Smooth muscle cell (in vitro differentiated cells): ENCODE measurements at regions not wholly inside any gene's neighbourhood (a gene's known extent, or its start where the extent isn't known, plus 50 kb on each side); places are given as distances from the start of the nearest gene placed in this dataset.
"Not testable (repeated sequence)": the region's sequence is repeated elsewhere in the genome, so short reads cannot be mapped to it uniquely, and the experiment has no call there.

ENCODE experiments used
- DNase-seq: peaks from one replicate; lab custom pipeline; 2025; ENCODE audit not compliant: unreplicated experiment; lab: John Stamatoyannopoulos, UW
- H2AFZ ChIP-seq: fragments of 200-600 bp; sonication (generic); 2 replicates; pipeline ENCODE4 v1.6.0; 2016; ENCODE audit warnings: antibody characterized with exemption, low read depth, mild to moderate bottlenecking
- H3F3A ChIP-seq: fragments of 200-600 bp; sonication (generic); 2 replicates; pipeline ENCODE4 v1.6.0; 2017; ENCODE audit warnings: antibody characterized with exemption, low read depth
- H3K27ac ChIP-seq: fragments of 200-600 bp; sonication (generic); 2 replicates; pipeline ENCODE4 v1.5.1; 2016; ENCODE audit warnings: low read depth, mild to moderate bottlenecking
- H3K27me3 ChIP-seq: fragments of 200-600 bp; sonication (generic); 2 replicates; pipeline ENCODE4 v1.6.1; 2016; ENCODE audit warnings: low read depth, mild to moderate bottlenecking
- H3K36me3 ChIP-seq: fragments of 200-600 bp; sonication (generic); 2 replicates; pipeline ENCODE4 v1.5.1; 2016; ENCODE audit warnings: low read depth
- H3K4me1 ChIP-seq: fragments of 200-600 bp; sonication (generic); 2 replicates; pipeline ENCODE4 v1.5.1; 2016; ENCODE audit warnings: low read depth
- H3K4me2 ChIP-seq: fragments of 200-600 bp; sonication (generic); 2 replicates; pipeline ENCODE4 v1.6.0; 2016; ENCODE audit warnings: mild to moderate bottlenecking
- H3K4me3 ChIP-seq: fragments of 200-600 bp; sonication (generic); 2 replicates; pipeline ENCODE4 v1.5.1; 2016; ENCODE audit warnings: mild to moderate bottlenecking
- H3K79me2 ChIP-seq: fragments of 200-600 bp; sonication (generic); 2 replicates; pipeline ENCODE4 v1.6.0; 2016; ENCODE audit warnings: low read depth, mild to moderate bottlenecking
- H3K9ac ChIP-seq: fragments of 200-600 bp; sonication (generic); 2 replicates; pipeline ENCODE4 v1.6.0; 2016; ENCODE audit warnings: low read depth
- H3K9me3 ChIP-seq: fragments of 200-600 bp; sonication (generic); replicated peaks from 2 replicates; pipeline ENCODE4 v1.5.1; 2016; ENCODE audit warnings: low read depth
- H4K20me1 ChIP-seq: fragments of 200-600 bp; sonication (generic); 2 replicates; pipeline ENCODE4 v1.6.0; 2016; ENCODE audit warnings: low read depth
- CTCF ChIP-seq: fragments of 200-600 bp; sonication (generic); IDR thresholded peaks from 2 replicates; pipeline ENCODE4 v1.5.1; 2017; ENCODE audit warnings: borderline replicate concordance, mild to moderate bottlenecking, antibody characterized with exemption; ENCODE audit not compliant: insufficient read depth, poor library complexity, severe bottlenecking
- WGBS: methylation state at CpG from one replicate; pipeline ENCODE4 v1.1.7; 2016; ENCODE audit warnings: low lambda C conversion rate; 5-methylcytosine and 5-hydroxymethylcytosine counted together

GRCh38 chr4:124067046-124067445 is 645.5 kb downstream of the ANKRD50 start:
- no peaks in the 10 kb centered on the region for H3K27me3 ChIP-seq
- no peak overlapping the region for H2AFZ ChIP-seq
- peaks cover 5% of the 10 kb centered on the region for H3K36me3 ChIP-seq
- no peaks in the 10 kb centered on the region for H3F3A ChIP-seq
- H3K4me3 ChIP-seq = no peak overlapping the region
- no peaks in the 10 kb centered on the region for H4K20me1 ChIP-seq
- no peak for DNase-seq
- 88% methylated on average over 2 of the region's 2 CpGs for WGBS
- H3K4me2 ChIP-seq = no peak overlapping the region
- no peak for TF ChIP-seq CTCF
- H3K9me3 ChIP-seq = peaks cover 22% of the 10 kb centered on the region
- no peaks in the 10 kb centered on the region for H3K79me2 ChIP-seq
- H3K9ac ChIP-seq = no peak overlapping the region
- no peak overlapping the region for H3K27ac ChIP-seq
- H3K4me1 ChIP-seq = peaks cover under 1% of the 10 kb centered on the region

DNA sequence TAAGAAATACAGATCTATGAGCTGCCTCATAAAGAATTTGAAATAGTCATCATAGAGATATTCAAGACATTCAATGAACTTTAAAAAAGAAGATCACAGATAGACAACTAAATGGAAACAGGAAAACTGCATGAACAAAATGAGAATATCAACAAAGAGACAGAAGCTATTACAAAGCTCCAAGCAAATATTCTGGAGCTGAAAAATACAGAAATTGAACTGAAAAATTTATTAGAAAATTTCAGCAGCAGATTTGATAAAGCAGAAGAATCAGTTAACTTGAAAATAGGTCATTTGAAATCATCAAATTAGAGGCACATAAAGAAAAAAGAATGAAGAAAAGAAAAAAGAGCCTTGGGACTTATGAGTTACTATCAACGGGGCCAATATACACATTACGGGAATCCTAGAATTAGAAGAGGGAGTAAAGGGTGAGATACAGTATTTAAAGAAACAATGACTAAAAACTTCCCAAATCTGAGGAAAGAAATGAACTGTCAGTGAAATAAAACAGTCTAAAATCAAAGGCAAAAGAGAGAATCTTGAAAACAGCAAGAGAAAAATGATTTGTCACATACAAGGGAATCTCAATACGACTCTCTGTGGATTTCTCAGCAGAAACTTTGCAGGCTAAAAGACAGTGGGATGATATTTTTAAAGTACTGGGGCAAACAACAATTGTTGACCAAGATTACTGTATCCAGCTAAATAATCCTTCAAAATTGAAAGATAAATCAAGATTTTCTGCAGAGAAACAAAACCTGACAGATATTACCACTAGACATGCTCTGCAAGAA is 641.6 kb downstream of the ANKRD50 start:
- no peak overlapping the region for H2AFZ ChIP-seq
- no peaks in the 10 kb centered on the region for H3K4me1 ChIP-seq
- H3K4me3 ChIP-seq = no peak overlapping the region
- H3K27ac ChIP-seq = no peak overlapping the region
- H4K20me1 ChIP-seq = no peaks in the 10 kb centered on the region
- H3K79me2 ChIP-seq = no peaks in the 10 kb centered on the region
- no peak overlapping the region for H3K9ac ChIP-seq
- no peaks in the 10 kb centered on the region for H3F3A ChIP-seq
- WGBS = 95% methylated on average over 3 of the region's 3 CpGs
- H3K36me3 ChIP-seq = peaks cover 5% of the 10 kb centered on the region
- H3K27me3 ChIP-seq = no peaks in the 10 kb centered on the region
- TF ChIP-seq CTCF = no peak
- no peak overlapping the region for H3K4me2 ChIP-seq
- H3K9me3 ChIP-seq = peaks cover 22% of the 10 kb centered on the region
- DNase-seq = no peak

GRCh38 chr4:124075276-124075675 is 637.3 kb downstream of the ANKRD50 start:
- not testable (repeated sequence) for H3F3A ChIP-seq, H3K4me2 ChIP-seq, H4K20me1 ChIP-seq, H3K27me3 ChIP-seq, H3K9ac ChIP-seq, H3K79me2 ChIP-seq, H3K4me3 ChIP-seq, H3K4me1 ChIP-seq, H2AFZ ChIP-seq, H3K27ac ChIP-seq, DNase-seq, H3K36me3 ChIP-seq
- WGBS = 60% methylated on average over 2 of the region's 2 CpGs
- peaks cover 19% of the 10 kb centered on the region for H3K9me3 ChIP-seq

DNA sequence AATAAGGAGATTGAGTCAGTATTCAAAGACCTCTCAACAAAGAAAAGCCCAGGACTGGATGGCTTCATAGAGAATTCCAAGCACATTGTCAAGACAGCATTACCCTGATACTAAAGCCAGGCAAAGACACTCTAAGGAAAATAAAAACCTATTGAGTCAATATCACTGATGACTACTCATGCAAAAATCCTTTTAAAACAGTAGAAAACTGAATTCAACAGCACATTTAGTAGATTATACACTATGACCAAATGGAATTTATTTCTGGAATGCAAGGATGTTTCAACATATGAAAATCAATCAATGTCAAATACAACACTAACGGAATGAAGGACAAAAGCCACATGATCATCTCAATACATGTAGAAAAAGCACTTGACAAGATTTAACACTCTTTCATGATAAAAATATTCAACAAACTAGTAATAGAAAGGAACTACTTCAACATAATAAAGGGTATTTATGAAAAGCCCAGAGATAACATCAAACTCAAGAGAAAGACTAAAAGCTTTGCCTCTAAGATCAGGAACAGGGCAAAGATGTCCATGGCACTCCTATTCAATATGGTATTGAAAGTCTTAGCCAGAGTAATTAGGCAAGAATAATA is 633.3 kb downstream of the ANKRD50 start:
- H4K20me1 ChIP-seq = no peaks in the 10 kb centered on the region
- no peak overlapping the region for H3K9ac ChIP-seq
- no peaks in the 10 kb centered on the region for H3F3A ChIP-seq
- H3K27ac ChIP-seq = no peak overlapping the region
- no peak overlapping the region for H2AFZ ChIP-seq
- H3K36me3 ChIP-seq = peaks cover 7% of the 10 kb centered on the region
- H3K27me3 ChIP-seq = no peaks in the 10 kb centered on the region
- H3K4me2 ChIP-seq = no peak overlapping the region
- WGBS = 79% methylated on average over 1 of the region's 1 CpG
- H3K4me3 ChIP-seq = no peak overlapping the region
- TF ChIP-seq CTCF = no peak
- H3K9me3 ChIP-seq = peaks cover 7% of the 10 kb centered on the region
- DNase-seq = no peak
- H3K79me2 ChIP-seq = no peaks in the 10 kb centered on the region
- no peaks in the 10 kb centered on the region for H3K4me1 ChIP-seq
